SW480 (cell line): ENCODE measurements at regions not wholly inside any gene's neighbourhood (a gene's known extent, or its start where the extent isn't known, plus 50 kb on each side); places are given as distances from the start of the nearest gene placed in this dataset.
"Not testable (repeated sequence)": the region's sequence is repeated elsewhere in the genome, so short reads cannot be mapped to it uniquely, and the experiment has no call there.

Experiments used
- DNase-seq: peaks from one replicate; pipeline ENCODE4 v3.0.0-alpha.2; 2016; ENCODE audit warnings: low spot score

- not testable (repeated sequence) for DNase-seq
These were observed 473.3 kb downstream of the SPATA31A6 start for GRCh38 chr9:42656789-42657188.

- not testable (repeated sequence) for DNase-seq
These were observed 474.0 kb downstream of the SPATA31A6 start for GRCh38 chr9:42657496-42657895.

DNA sequence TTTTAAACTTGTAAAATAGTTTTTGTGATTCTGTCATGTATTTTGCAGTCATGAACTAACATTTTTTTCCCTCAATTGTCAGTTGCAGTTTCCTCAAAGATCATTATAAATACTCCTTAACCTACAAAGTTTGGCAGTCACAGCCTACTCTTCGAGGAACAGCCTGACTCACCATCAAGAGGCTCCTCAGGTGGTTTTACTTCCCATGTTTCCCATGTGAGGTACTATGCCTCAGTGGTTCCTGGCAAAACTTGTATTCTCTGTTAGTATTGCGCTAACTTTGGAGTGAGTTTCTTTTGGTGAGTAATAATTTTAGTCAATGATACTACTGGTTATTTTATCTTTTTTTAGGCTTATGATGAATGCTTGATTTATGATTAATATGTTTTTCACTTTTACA, 513.7 kb downstream of the SPATA31A6 start:
- DNase-seq = not testable (repeated sequence)

DNA sequence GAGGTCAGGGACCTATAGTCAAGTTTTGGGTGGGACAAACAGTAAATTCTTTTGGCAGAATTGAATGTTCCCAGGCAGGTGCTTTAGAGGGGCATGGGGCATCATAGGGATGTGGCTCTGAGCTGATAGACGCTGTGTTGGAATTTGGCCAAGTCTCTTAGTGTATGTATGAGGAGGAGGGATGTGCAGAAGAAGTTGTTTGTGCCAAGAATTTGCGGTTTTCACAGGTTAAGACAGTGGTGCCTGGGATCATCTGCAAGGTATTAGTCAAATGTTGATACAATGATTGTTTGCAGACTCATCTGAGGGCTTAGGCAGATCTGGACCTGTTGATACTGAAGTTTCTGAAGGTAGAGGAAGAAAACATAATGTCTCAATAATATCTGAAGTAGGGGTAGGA, 519.4 kb downstream of the SPATA31A6 start:
- not testable (repeated sequence) for DNase-seq

DNA sequence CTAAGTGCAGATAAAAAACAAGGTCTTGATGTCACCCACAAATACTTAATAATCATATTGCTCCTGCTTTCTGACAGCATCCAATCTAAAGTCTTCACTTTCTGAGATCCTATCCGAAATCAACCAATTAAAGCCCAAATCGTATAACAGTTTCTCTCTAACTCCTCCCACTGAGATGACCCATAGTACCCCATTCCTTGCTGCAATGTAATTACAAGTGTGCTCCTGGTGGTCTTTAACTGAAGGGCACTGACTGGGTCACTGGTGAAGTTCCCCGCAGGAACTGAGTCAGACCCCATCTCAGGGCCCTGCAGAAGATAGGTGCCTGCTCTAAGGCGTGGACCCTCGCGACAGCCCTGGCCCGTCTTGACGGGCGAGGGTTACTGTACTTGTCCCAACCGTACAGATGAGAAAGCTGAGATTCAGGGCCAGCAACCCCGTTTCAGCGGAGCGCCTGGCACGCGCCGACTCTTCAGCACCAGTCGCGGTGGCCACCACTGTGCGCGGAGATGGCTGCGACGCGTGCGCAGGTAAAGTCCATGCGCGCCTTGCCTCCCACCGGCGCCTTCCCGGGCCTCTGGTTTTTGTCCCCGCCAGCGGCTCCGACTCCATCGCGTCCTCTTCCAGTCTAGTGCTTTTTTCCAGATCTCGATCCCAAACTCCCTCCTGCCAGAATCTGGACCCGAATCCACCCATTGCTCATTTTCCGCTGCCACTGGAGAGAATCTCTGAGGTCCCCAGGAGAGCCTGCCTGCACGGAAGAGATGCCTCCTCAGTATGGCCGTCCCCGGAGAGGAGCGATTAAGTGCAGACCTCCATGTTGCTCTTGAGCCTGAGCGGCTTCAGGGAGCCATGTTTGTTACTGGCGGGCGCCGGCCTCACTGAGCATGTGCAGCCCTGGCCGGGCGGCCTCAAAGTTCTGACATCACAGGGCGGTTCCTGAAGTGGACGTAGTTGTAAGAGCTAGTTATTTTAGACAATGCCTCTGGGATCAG, 541.7 kb downstream of the SPATA31A6 start:
- DNase-seq = not testable (repeated sequence)

GRCh38 chr9:42743030-42743814, 559.8 kb downstream of the SPATA31A6 start:
- peak; percentile 34 for DNase-seq

- not testable (repeated sequence) for DNase-seq
These were observed 573.8 kb downstream of the SPATA31A6 start for GRCh38 chr9:42757251-42757650.

GRCh38 chr9:42759320-42759719, 575.9 kb downstream of the SPATA31A6 start:
- not testable (repeated sequence) for DNase-seq

- not testable (repeated sequence) for DNase-seq
These were observed 598.7 kb downstream of the SPATA31A6 start for GRCh38 chr9:42782201-42782600.

DNA sequence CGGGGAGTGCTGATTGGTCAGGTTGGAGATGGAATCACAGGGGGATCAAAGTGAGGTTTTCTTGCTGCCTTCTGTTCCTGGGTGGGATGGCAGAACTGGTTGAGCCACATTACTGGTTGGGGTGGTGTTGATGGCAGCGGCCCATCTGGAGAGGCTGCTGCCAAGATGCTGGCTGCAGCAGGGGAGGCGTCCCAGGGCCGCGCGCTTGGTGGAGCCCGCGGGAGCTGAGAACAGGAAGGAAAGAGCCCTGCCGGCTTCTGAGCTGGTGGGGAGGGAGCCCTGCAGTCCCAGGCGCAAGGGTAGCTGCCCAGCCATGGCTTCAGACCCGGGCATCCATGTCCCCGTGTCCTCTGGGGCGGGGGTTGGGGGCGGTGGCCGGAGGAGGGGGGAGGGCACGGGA, 609.3 kb downstream of the SPATA31A6 start:
- not testable (repeated sequence) for DNase-seq

DNA sequence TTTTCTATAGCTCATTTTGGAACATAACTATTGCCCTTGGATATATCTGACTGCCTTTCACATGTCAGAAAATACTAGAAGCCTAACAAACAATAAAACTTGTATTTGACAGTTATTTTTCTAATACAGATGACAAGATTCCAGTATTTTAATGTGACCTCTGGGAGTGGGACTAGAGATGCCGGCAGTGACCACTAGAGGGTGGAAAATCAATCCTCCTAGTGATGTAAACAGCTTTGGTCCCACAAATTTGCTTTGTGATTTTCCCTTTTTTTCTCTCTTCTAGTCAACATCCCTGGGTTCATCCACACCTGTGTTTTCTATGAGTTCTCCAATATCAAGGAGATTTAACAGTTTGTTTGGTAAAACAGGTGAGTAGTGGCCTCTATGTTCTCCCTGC, 615.1 kb downstream of the SPATA31A6 start:
- DNase-seq = not testable (repeated sequence)

GRCh38 chr9:42802716-42803115, 619.3 kb downstream of the SPATA31A6 start:
- not testable (repeated sequence) for DNase-seq

GRCh38 chr9:42806674-42807073, 623.2 kb downstream of the SPATA31A6 start:
- not testable (repeated sequence) for DNase-seq

- not testable (repeated sequence) for DNase-seq
These were observed 638.0 kb downstream of the SPATA31A6 start for GRCh38 chr9:42821468-42821867.

DNA sequence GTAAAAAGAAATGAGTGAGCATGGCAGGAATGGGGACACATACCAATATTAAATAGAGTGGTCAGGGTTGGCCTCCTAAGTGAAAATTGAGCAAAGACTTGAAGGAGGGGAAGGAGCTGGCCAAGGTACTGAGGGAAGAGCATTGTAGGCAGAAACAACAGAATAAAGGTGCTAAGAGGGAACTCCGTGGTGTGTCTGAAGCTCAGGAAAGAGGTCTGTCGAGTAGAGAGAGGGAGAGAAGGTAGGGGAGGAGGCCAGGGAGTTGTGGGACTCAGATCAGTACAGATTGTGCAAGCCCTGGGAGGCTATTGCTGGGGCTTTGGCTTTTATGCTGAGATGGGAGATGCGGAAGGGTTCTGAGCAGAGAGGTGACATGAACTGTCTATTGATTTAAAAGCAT, 664.7 kb downstream of the SPATA31A6 start:
- not testable (repeated sequence) for DNase-seq

DNA sequence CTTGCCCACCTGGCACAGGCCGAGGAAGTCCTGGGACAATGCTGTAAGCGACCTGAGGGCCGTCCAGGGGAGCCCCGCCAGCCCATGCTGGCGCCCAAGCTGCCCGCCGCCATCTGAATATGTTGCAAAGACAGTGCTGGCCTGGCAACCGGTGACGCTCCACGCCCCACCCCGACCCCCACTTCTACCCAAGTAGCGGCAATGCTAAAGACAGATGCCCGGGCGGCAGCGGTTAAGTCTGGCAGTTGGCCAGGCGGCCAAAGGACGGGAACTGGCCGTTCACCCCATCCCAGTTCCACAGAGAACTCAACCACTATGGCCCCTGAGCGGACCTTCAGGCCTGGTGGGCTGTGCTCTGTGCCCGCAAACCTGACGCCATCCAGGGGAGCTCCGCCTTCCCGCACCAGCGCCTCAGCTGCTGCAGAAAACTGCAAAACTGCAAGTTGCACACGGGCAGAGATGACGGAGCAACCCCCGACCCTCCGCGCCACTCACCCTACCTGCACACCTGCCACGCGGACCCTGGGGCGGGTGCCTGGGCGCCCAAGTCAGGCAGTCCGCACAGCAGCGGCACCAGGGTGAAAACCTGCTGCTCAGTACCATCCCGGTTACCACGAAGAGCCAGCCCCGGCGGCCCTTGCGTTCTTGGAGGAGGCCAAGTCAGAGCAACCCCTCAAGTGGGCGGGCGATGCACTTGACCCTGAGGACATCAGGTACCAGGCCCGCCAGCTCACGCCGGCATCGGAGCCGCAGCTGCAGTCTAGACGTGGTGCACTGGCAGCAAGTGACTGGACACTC, 667.6 kb downstream of the SPATA31A6 start:
- DNase-seq = not testable (repeated sequence)

DNA sequence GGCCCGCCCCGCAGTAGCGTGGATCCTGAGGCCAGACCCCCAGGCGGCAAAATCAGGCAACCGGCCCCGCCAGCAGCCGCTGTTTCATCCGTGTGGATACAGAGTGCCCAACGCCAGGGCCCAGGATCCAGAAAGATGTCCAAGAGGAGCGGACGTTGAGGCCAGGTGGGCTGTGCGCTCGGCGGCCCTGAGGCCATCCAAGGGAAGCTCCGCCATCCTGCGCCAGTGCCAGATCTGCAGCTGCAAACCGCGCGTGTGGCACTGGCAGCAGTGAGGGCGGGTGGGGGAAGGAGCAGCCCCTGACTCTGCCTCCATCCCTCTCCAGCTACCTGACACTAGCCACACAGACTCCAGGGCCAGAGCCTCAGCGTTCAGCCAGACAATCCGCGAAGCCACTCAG, 668.2 kb downstream of the SPATA31A6 start:
- not testable (repeated sequence) for DNase-seq

- DNase-seq = not testable (repeated sequence)
These were observed 668.9 kb downstream of the SPATA31A6 start for GRCh38 chr9:42852133-42852930.

- DNase-seq = not testable (repeated sequence)
These were observed 676.7 kb downstream of the SPATA31A6 start for GRCh38 chr9:42860133-42860532.

- not testable (repeated sequence) for DNase-seq
These were observed 679.0 kb downstream of the SPATA31A6 start for GRCh38 chr9:42862465-42862864.
